Smooth muscle cell (in vitro differentiated cells): ENCODE measurements at regions not wholly inside any gene's neighbourhood (a gene's known extent, or its start where the extent isn't known, plus 50 kb on each side); places are given as distances from the start of the nearest gene placed in this dataset.

Experiments
- DNase-seq: peaks from one replicate; lab custom pipeline; 2025; ENCODE audit not compliant: unreplicated experiment; lab: John Stamatoyannopoulos, UW
- H2AFZ ChIP-seq: fragments of 200-600 bp; sonication (generic); 2 replicates; pipeline ENCODE4 v1.6.0; 2016; ENCODE audit warnings: antibody characterized with exemption, low read depth, mild to moderate bottlenecking
- H3F3A ChIP-seq: fragments of 200-600 bp; sonication (generic); 2 replicates; pipeline ENCODE4 v1.6.0; 2017; ENCODE audit warnings: antibody characterized with exemption, low read depth
- H3K27ac ChIP-seq: fragments of 200-600 bp; sonication (generic); 2 replicates; pipeline ENCODE4 v1.5.1; 2016; ENCODE audit warnings: low read depth, mild to moderate bottlenecking
- H3K27me3 ChIP-seq: fragments of 200-600 bp; sonication (generic); 2 replicates; pipeline ENCODE4 v1.6.1; 2016; ENCODE audit warnings: low read depth, mild to moderate bottlenecking
- H3K36me3 ChIP-seq: fragments of 200-600 bp; sonication (generic); 2 replicates; pipeline ENCODE4 v1.5.1; 2016; ENCODE audit warnings: low read depth
- H3K4me1 ChIP-seq: fragments of 200-600 bp; sonication (generic); 2 replicates; pipeline ENCODE4 v1.5.1; 2016; ENCODE audit warnings: low read depth
- H3K4me2 ChIP-seq: fragments of 200-600 bp; sonication (generic); 2 replicates; pipeline ENCODE4 v1.6.0; 2016; ENCODE audit warnings: mild to moderate bottlenecking
- H3K4me3 ChIP-seq: fragments of 200-600 bp; sonication (generic); 2 replicates; pipeline ENCODE4 v1.5.1; 2016; ENCODE audit warnings: mild to moderate bottlenecking
- H3K79me2 ChIP-seq: fragments of 200-600 bp; sonication (generic); 2 replicates; pipeline ENCODE4 v1.6.0; 2016; ENCODE audit warnings: low read depth, mild to moderate bottlenecking
- H3K9ac ChIP-seq: fragments of 200-600 bp; sonication (generic); 2 replicates; pipeline ENCODE4 v1.6.0; 2016; ENCODE audit warnings: low read depth
- H3K9me3 ChIP-seq: fragments of 200-600 bp; sonication (generic); replicated peaks from 2 replicates; pipeline ENCODE4 v1.5.1; 2016; ENCODE audit warnings: low read depth
- H4K20me1 ChIP-seq: fragments of 200-600 bp; sonication (generic); 2 replicates; pipeline ENCODE4 v1.6.0; 2016; ENCODE audit warnings: low read depth
- WGBS: methylation state at CpG from one replicate; pipeline ENCODE4 v1.1.7; 2016; ENCODE audit warnings: low lambda C conversion rate; 5-methylcytosine and 5-hydroxymethylcytosine counted together
- TF ChIP-seq, protein P1 (sequence below): fragments of 200-600 bp; sonication (generic); IDR thresholded peaks from 2 replicates; pipeline ENCODE4 v1.5.1; 2017; ENCODE audit warnings: borderline replicate concordance, mild to moderate bottlenecking, antibody characterized with exemption; ENCODE audit not compliant: insufficient read depth, poor library complexity, severe bottlenecking

DNA sequence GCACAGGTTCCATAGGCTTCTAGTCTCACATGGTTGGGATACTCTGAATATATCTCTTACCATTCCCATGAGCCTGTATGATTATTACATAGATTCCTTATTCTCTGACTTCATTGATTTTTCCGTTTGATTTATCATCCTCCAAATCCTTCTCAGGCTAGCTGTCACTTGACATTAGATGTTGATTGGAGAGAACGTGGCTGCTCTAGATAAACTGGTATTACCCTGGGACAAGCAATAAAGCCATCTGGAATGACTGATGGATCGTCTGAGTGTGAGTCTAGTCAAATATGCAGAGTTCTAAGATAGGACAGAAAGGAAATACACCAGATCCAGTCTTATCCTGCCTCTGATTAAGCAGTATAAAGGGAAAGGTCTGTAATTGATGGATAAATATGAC, 325.6 kb upstream of the EPHA4 start:
- H3F3A ChIP-seq, result no peaks in the 10 kb centered on the region
- H3K9me3 ChIP-seq, result no peaks in the 10 kb centered on the region
- H3K4me2 ChIP-seq, result no peak overlapping the region
- no peaks in the 10 kb centered on the region for H4K20me1 ChIP-seq
- DNase-seq, result no peak
- H3K27ac ChIP-seq, result no peak overlapping the region
- H2AFZ ChIP-seq, result peak overlapping the region; percentile 50
- no peaks in the 10 kb centered on the region for H3K27me3 ChIP-seq
- TF ChIP-seq, protein P1, sequence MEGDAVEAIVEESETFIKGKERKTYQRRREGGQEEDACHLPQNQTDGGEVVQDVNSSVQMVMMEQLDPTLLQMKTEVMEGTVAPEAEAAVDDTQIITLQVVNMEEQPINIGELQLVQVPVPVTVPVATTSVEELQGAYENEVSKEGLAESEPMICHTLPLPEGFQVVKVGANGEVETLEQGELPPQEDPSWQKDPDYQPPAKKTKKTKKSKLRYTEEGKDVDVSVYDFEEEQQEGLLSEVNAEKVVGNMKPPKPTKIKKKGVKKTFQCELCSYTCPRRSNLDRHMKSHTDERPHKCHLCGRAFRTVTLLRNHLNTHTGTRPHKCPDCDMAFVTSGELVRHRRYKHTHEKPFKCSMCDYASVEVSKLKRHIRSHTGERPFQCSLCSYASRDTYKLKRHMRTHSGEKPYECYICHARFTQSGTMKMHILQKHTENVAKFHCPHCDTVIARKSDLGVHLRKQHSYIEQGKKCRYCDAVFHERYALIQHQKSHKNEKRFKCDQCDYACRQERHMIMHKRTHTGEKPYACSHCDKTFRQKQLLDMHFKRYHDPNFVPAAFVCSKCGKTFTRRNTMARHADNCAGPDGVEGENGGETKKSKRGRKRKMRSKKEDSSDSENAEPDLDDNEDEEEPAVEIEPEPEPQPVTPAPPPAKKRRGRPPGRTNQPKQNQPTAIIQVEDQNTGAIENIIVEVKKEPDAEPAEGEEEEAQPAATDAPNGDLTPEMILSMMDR, result no peak
- no peak overlapping the region for H3K9ac ChIP-seq
- H3K36me3 ChIP-seq, result no peaks in the 10 kb centered on the region
- H3K4me3 ChIP-seq, result no peak overlapping the region
- H3K79me2 ChIP-seq, result no peaks in the 10 kb centered on the region
- WGBS, result 28% methylated on average over 3 of the region's 3 CpGs
- H3K4me1 ChIP-seq, result peaks cover 20% of the 10 kb centered on the region

DNA sequence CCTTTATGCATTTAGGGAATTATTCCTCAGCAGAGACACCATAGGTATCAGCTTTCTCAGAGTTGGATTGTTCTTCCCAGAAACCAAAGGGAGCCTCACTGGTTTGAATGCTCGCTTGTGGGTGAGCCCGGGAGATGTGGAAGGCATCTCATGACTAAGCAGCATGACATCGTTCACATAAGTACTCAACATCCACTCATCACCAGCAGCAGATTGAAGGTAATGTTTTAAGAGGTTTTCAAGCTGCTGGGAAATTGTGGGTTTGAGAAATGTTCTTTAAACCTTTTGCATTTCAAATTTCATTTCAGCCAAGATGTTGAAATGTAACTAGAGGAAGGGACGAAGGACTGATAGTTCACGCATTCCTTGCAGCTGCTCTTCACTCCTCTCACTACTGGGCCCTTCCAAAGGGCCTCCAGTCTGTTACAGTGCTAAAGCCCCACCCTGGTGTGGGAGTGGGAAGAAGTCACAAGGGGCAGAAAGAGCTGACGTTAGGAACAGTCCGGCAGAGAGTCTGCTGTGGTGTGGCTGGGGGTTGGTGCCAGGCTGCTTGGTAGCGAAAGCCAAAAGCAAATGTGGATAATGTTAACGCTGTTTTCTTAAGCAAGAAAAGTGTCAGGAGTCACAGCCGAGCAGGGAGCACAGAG, 324.5 kb upstream of the EPHA4 start:
- H3K4me3 ChIP-seq, result no peak overlapping the region
- H3K9me3 ChIP-seq, result no peaks in the 10 kb centered on the region
- WGBS, result 19% methylated on average over 10 of the region's 10 CpGs
- TF ChIP-seq, protein P1, result no peak
- H3F3A ChIP-seq, result no peaks in the 10 kb centered on the region
- H3K36me3 ChIP-seq, result no peaks in the 10 kb centered on the region
- no peaks in the 10 kb centered on the region for H3K27me3 ChIP-seq
- H3K79me2 ChIP-seq, result no peaks in the 10 kb centered on the region
- H3K4me1 ChIP-seq, result peaks cover 20% of the 10 kb centered on the region
- peak overlapping the region; percentile 44 for H3K4me2 ChIP-seq
- peak overlapping the region; percentile 82 for H3K27ac ChIP-seq
- no peak for DNase-seq
- H3K9ac ChIP-seq, result peak overlapping the region; percentile 13
- no peaks in the 10 kb centered on the region for H4K20me1 ChIP-seq
- peak overlapping the region; percentile 29 for H2AFZ ChIP-seq

DNA sequence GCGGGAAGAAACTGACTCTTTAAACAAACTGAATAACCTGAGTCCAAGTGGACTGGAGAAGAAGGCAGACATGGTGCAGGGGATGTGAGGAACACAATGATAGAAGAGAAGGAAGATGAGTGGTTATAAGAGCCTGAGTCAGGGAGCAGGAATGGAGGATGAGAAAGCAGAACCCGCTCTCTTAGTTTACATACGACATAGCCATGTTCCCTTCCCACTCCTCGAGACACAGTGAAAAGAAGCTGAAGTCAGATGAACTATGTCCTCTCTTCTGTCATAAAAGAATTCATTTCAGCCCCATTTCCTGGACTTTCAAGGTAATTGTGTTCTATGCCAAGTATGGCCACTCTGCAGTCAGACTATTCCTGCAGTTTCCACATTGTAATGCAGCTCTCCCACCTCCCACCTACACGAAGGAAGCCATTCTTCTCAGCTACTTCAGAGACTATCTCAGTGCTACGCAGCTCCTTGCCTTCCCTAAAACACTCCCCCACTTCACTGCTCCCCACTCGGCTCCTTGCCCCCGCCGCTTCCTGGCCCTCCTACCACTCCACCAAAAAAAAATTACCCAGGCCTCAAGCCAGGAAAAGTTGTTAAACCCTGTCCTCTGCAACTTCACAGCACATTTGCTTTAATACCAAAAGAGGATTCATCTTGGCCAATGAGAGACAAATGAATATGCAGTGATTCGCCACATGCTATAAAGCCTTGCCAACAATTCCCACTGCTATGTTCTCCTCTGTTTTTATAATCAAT, 323.4 kb upstream of the EPHA4 start:
- Histone ChIP-seq H3K4me1 (peaks cover 20% of the 10 kb centered on the region), H3K4me3 (no peak overlapping the region), H3K9ac (peak overlapping the region; percentile 2), H2AFZ (peak overlapping the region; percentile 5), H3K79me2 (no peaks in the 10 kb centered on the region), H3K27me3 (no peaks in the 10 kb centered on the region), H3K36me3 (no peaks in the 10 kb centered on the region), H3K27ac (peak overlapping the region; percentile 82), H3K4me2 (peak overlapping the region; percentile 44), H3F3A (no peaks in the 10 kb centered on the region), H4K20me1 (no peaks in the 10 kb centered on the region), H3K9me3 (no peaks in the 10 kb centered on the region)
- WGBS, result 77% methylated on average over 10 of the region's 10 CpGs
- DNase-seq, result no peak
- TF ChIP-seq, protein P1, result no peak
